Hepatocyte (in vitro differentiated cells): ENCODE measurements at regions not wholly inside any gene's neighbourhood (a gene's known extent, or its start where the extent isn't known, plus 50 kb on each side); places are given as distances from the start of the nearest gene placed in this dataset.

Source experiments
- EZH2 ChIP-seq: fragments of 200-600 bp; sonication (generic); IDR thresholded peaks from 2 replicates; pipeline ENCODE4 v1.6.1; 2016; ENCODE audit warnings: antibody characterized with exemption, mild to moderate bottlenecking, borderline replicate concordance
- TF ChIP-seq, protein P1 (sequence below): fragments of 200-600 bp; sonication (generic); IDR thresholded peaks from 2 replicates; pipeline ENCODE4 v1.5.1; 2016; ENCODE audit warnings: antibody characterized with exemption, mild to moderate bottlenecking; ENCODE audit not compliant: poor library complexity

DNA sequence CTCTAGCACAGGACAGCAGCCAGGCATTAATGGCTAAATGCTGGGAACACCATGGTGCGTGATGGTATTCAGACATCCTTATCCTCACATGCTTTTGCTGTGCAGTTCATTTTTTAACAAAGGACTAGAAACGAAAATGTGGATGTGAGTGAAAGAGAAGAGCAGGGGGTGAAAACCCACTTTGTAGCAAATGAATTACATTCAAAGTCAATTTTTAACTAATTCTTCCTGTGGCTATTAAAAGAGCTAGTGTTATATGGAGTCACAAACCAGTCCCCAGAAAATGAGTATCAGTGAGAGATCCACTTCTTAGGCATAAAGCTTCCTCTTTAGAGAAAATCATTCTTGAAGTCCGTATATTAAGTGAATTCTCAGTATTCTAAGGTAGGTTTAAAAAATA lies 592.0 kb upstream of the LMO3 start:
- TF ChIP-seq EZH2 = no peak
- TF ChIP-seq, protein P1, sequence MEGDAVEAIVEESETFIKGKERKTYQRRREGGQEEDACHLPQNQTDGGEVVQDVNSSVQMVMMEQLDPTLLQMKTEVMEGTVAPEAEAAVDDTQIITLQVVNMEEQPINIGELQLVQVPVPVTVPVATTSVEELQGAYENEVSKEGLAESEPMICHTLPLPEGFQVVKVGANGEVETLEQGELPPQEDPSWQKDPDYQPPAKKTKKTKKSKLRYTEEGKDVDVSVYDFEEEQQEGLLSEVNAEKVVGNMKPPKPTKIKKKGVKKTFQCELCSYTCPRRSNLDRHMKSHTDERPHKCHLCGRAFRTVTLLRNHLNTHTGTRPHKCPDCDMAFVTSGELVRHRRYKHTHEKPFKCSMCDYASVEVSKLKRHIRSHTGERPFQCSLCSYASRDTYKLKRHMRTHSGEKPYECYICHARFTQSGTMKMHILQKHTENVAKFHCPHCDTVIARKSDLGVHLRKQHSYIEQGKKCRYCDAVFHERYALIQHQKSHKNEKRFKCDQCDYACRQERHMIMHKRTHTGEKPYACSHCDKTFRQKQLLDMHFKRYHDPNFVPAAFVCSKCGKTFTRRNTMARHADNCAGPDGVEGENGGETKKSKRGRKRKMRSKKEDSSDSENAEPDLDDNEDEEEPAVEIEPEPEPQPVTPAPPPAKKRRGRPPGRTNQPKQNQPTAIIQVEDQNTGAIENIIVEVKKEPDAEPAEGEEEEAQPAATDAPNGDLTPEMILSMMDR = no peak
